ENCODE measurements at regions not wholly inside any gene's neighbourhood (a gene's known extent, or its start where the extent isn't known, plus 50 kb on each side); places are given as distances from the start of the nearest gene placed in this dataset.

DNA sequence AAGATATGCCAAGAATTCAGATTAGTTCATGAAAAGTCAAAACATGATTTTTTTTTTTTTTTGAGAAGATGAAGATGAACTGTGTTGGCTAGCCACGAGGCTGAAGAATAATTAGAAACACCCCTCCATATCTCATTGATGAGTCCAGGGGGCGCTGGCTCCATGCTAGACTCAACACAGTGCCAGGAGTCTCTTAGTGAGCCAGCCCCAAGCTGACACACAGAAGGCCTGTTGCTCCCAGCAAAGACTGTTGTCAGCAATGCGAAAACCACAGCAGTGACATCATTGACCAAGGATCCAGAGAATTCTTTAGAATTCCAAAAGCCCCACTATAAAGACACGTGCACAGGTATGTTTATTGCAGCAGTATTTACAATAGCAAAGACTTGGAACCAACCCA lies 185.2 kb downstream of the ANXA2 start:
- Histone ChIP-seq H2AFZ (ENCODE audit: insufficient read depth, low read length, poor library complexity) (no peak overlapping the region), H2AK5ac (ENCODE audit: low read length) (no peak overlapping the region), H3K23ac (ENCODE audit: low read length) (no peak overlapping the region), H4K91ac (ENCODE audit: low read depth, low read length) (no peak overlapping the region), H3K27ac (ENCODE audit: low read depth, low read length) (no peak overlapping the region), H3K27me3 (ENCODE audit: insufficient read depth, low read length) (no peaks in the 10 kb centered on the region), H3K18ac (ENCODE audit: low read length) (no peak overlapping the region), H3K4me1 (ENCODE audit: control insufficient read depth in 1 of 2, insufficient read depth in 2 of 2, low read length in 2 of 2) (no peaks in the 10 kb centered on the region), H2BK120ac (ENCODE audit: insufficient read depth, low read length, poor library complexity) (no peak overlapping the region), H3K79me2 (ENCODE audit: control insufficient read depth, insufficient read depth, low read length, poor library complexity) (no peaks in the 10 kb centered on the region), H3K79me1 (ENCODE audit: low read length) (no peaks in the 10 kb centered on the region), H3K4me3 (ENCODE audit: low read depth, low read length) (no peak overlapping the region), H2BK5ac (ENCODE audit: low read depth, low read length, poor library complexity) (no peak overlapping the region), H3K4me2 (ENCODE audit: low read length) (no peak overlapping the region), H3K14ac (ENCODE audit: low read length) (no peak overlapping the region), H4K8ac (ENCODE audit: low read depth, low read length) (no peak overlapping the region), H2BK12ac (ENCODE audit: low read length) (no peak overlapping the region), H3K9ac (ENCODE audit: low read length) (no peak overlapping the region), H3K4ac (ENCODE audit: low read depth, low read length) (no peak overlapping the region), H4K12ac (ENCODE audit: low read depth, low read length) (no peak overlapping the region), H3K36me3 (ENCODE audit: control insufficient read depth in 1 of 2, insufficient read depth in 2 of 2, low read length in 2 of 2) (no peaks in the 10 kb centered on the region), H3K9me3 (ENCODE audit: insufficient read depth, low read depth, low read length) (peaks cover 2% of the 10 kb centered on the region)
- no CpG with 5 or more reads among the region's 4 CpGs for WGBS (ENCODE audit: extremely low coverage, insufficient coverage, insufficient read length)
- DNase-seq: peak; percentile 55 to 76

- Histone ChIP-seq H3K4me1 (ENCODE audit: control insufficient read depth in 1 of 2, insufficient read depth in 2 of 2, low read length in 2 of 2) (no peaks in the 10 kb centered on the region), H4K91ac (ENCODE audit: low read depth, low read length) (no peak overlapping the region), H4K8ac (ENCODE audit: low read depth, low read length) (no peak overlapping the region), H3K4ac (ENCODE audit: low read depth, low read length) (no peak overlapping the region), H3K4me2 (ENCODE audit: low read length) (no peak overlapping the region), H2BK12ac (ENCODE audit: low read length) (no peak overlapping the region), H3K18ac (ENCODE audit: low read length) (no peak overlapping the region), H3K27me3 (ENCODE audit: insufficient read depth, low read length) (no peaks in the 10 kb centered on the region), H3K14ac (ENCODE audit: low read length) (no peak overlapping the region), H2AK5ac (ENCODE audit: low read length) (no peak overlapping the region), H4K12ac (ENCODE audit: low read depth, low read length) (no peak overlapping the region), H3K9ac (ENCODE audit: low read length) (no peak overlapping the region), H3K4me3 (ENCODE audit: low read depth, low read length) (no peak overlapping the region), H2BK5ac (ENCODE audit: low read depth, low read length, poor library complexity) (no peak overlapping the region), H3K79me1 (ENCODE audit: low read length) (no peaks in the 10 kb centered on the region), H2AFZ (ENCODE audit: insufficient read depth, low read length, poor library complexity) (no peak overlapping the region), H3K23ac (ENCODE audit: low read length) (no peak overlapping the region), H3K27ac (ENCODE audit: low read depth, low read length) (no peak overlapping the region), H3K36me3 (ENCODE audit: control insufficient read depth in 1 of 2, insufficient read depth in 2 of 2, low read length in 2 of 2) (no peaks in the 10 kb centered on the region), H2BK120ac (ENCODE audit: insufficient read depth, low read length, poor library complexity) (no peak overlapping the region), H3K9me3 (ENCODE audit: insufficient read depth, low read depth, low read length) (peaks cover 2% of the 10 kb centered on the region), H3K79me2 (ENCODE audit: control insufficient read depth, insufficient read depth, low read length, poor library complexity) (no peaks in the 10 kb centered on the region)
- no CpG with 5 or more reads among the region's 3 CpGs for WGBS (ENCODE audit: extremely low coverage, insufficient coverage, insufficient read length)
- DNase-seq: no peak
Observed at GRCh38 chr15:60213377-60214000, 184.3 kb downstream of the ANXA2 start.

GRCh38 chr15:60214201-60214600 lies 183.6 kb downstream of the ANXA2 start:
- H3K4me3 ChIP-seq (ENCODE audit: low read depth, low read length): no peak overlapping the region
- no peaks in the 10 kb centered on the region for H3K79me2 ChIP-seq (ENCODE audit: control insufficient read depth, insufficient read depth, low read length, poor library complexity)
- no peaks in the 10 kb centered on the region for H3K27me3 ChIP-seq (ENCODE audit: insufficient read depth, low read length)
- H3K14ac ChIP-seq (ENCODE audit: low read length): no peak overlapping the region
- H2AFZ ChIP-seq (ENCODE audit: insufficient read depth, low read length, poor library complexity): no peak overlapping the region
- H3K79me1 ChIP-seq (ENCODE audit: low read length): no peaks in the 10 kb centered on the region
- no peaks in the 10 kb centered on the region for H3K4me1 ChIP-seq (ENCODE audit: control insufficient read depth in 1 of 2, insufficient read depth in 2 of 2, low read length in 2 of 2)
- peaks cover under 1% of the 10 kb centered on the region for H3K9me3 ChIP-seq (ENCODE audit: insufficient read depth, low read depth, low read length)
- H2AK5ac ChIP-seq (ENCODE audit: low read length): no peak overlapping the region
- no peak overlapping the region for H3K4ac ChIP-seq (ENCODE audit: low read depth, low read length)
- no peak overlapping the region for H3K23ac ChIP-seq (ENCODE audit: low read length)
- no peak overlapping the region for H4K8ac ChIP-seq (ENCODE audit: low read depth, low read length)
- no peak overlapping the region for H4K91ac ChIP-seq (ENCODE audit: low read depth, low read length)
- no peak overlapping the region for H3K27ac ChIP-seq (ENCODE audit: low read depth, low read length)
- H3K36me3 ChIP-seq (ENCODE audit: control insufficient read depth in 1 of 2, insufficient read depth in 2 of 2, low read length in 2 of 2): no peaks in the 10 kb centered on the region
- H3K4me2 ChIP-seq (ENCODE audit: low read length): no peak overlapping the region
- no peak overlapping the region for H2BK12ac ChIP-seq (ENCODE audit: low read length)
- no CpG with 5 or more reads among the region's 4 CpGs for WGBS (ENCODE audit: extremely low coverage, insufficient coverage, insufficient read length)
- H2BK5ac ChIP-seq (ENCODE audit: low read depth, low read length, poor library complexity): no peak overlapping the region
- H2BK120ac ChIP-seq (ENCODE audit: insufficient read depth, low read length, poor library complexity): no peak overlapping the region
- H3K9ac ChIP-seq (ENCODE audit: low read length): no peak overlapping the region
- no peak overlapping the region for H4K12ac ChIP-seq (ENCODE audit: low read depth, low read length)
- H3K18ac ChIP-seq (ENCODE audit: low read length): no peak overlapping the region
- no peak for DNase-seq

- H3K27me3 ChIP-seq (ENCODE audit: insufficient read depth, low read length): no peaks in the 10 kb centered on the region
Observed at GRCh38 chr15:60215225-60215963, 182.4 kb downstream of the ANXA2 start.

More at GRCh38 chr15:60215225-60215963, 182.4 kb downstream of the ANXA2 start:
- no peak overlapping the region for H3K9ac ChIP-seq (ENCODE audit: low read length)
- no peak overlapping the region for H3K23ac ChIP-seq (ENCODE audit: low read length)
- no peak overlapping the region for H3K4ac ChIP-seq (ENCODE audit: low read depth, low read length)
- DNase-seq: no peak
- H3K18ac ChIP-seq (ENCODE audit: low read length): no peak overlapping the region
- H3K4me1 ChIP-seq (ENCODE audit: control insufficient read depth in 1 of 2, insufficient read depth in 2 of 2, low read length in 2 of 2): no peaks in the 10 kb centered on the region
- H4K8ac ChIP-seq (ENCODE audit: low read depth, low read length): no peak overlapping the region
- no peak overlapping the region for H2AK5ac ChIP-seq (ENCODE audit: low read length)
- no peak overlapping the region for H3K14ac ChIP-seq (ENCODE audit: low read length)
- no peaks in the 10 kb centered on the region for H3K9me3 ChIP-seq (ENCODE audit: insufficient read depth, low read depth, low read length)
- H4K12ac ChIP-seq (ENCODE audit: low read depth, low read length): no peak overlapping the region
- no peak overlapping the region for H3K4me2 ChIP-seq (ENCODE audit: low read length)
- no peaks in the 10 kb centered on the region for H3K79me1 ChIP-seq (ENCODE audit: low read length)
- H2BK120ac ChIP-seq (ENCODE audit: insufficient read depth, low read length, poor library complexity): no peak overlapping the region
- H3K4me3 ChIP-seq (ENCODE audit: low read depth, low read length): no peak overlapping the region
- no peaks in the 10 kb centered on the region for H3K36me3 ChIP-seq (ENCODE audit: control insufficient read depth in 1 of 2, insufficient read depth in 2 of 2, low read length in 2 of 2)
- no CpG with 5 or more reads among the region's 10 CpGs for WGBS (ENCODE audit: extremely low coverage, insufficient coverage, insufficient read length)
- H4K91ac ChIP-seq (ENCODE audit: low read depth, low read length): no peak overlapping the region
- H2BK5ac ChIP-seq (ENCODE audit: low read depth, low read length, poor library complexity): no peak overlapping the region
- H2BK12ac ChIP-seq (ENCODE audit: low read length): no peak overlapping the region
- no peaks in the 10 kb centered on the region for H3K79me2 ChIP-seq (ENCODE audit: control insufficient read depth, insufficient read depth, low read length, poor library complexity)
- H2AFZ ChIP-seq (ENCODE audit: insufficient read depth, low read length, poor library complexity): no peak overlapping the region
- H3K27ac ChIP-seq (ENCODE audit: low read depth, low read length): no peak overlapping the region
